Natural killer cell (primary cell): ENCODE measurements at regions not wholly inside any gene's neighbourhood (a gene's known extent, or its start where the extent isn't known, plus 50 kb on each side); places are given as distances from the start of the nearest gene placed in this dataset.

Experiments
- ATAC-seq, 3 donors: fragments of 150-1000 bp in 2 of 3; fragments of 200-7000 bp in 1 of 3; cut with Tn5 transposase; 1 replicate in 1 of 3; 2 replicates in 2 of 3; pipeline ENCODE4 v1.10.0; 2021; ENCODE audit warnings: mild to moderate bottlenecking in 2 of 3, moderate library complexity in 2 of 3
- DNase-seq, 2 donors: peaks; one replicate each; pipeline versions ENCODE4 v3.0.0 to v3.0.0-alpha.2; 2013 to 2021; ENCODE audit warnings: mixed read lengths in 1 of 2
- H3K27ac ChIP-seq: one replicate; pipeline ENCODE4 v1.5.1; 2013; ENCODE audit warnings: mild to moderate bottlenecking, low read length
- H3K27me3 ChIP-seq: one replicate; pipeline ENCODE4 v1.6.1; 2013; ENCODE audit warnings: low read length; ENCODE audit not compliant: control insufficient read depth, insufficient read depth
- H3K36me3 ChIP-seq: one replicate; pipeline ENCODE4 v1.6.1; 2013; ENCODE audit warnings: low read length; ENCODE audit not compliant: control insufficient read depth, insufficient read depth
- H3K4me1 ChIP-seq: one replicate; pipeline ENCODE4 v1.6.1; 2013; ENCODE audit warnings: low read length; ENCODE audit not compliant: control insufficient read depth, insufficient read depth
- H3K4me3 ChIP-seq: one replicate; pipeline ENCODE4 v1.5.1; 2013; ENCODE audit warnings: low read length
- H3K9me3 ChIP-seq: one replicate; pipeline ENCODE4 v1.6.1; 2013; ENCODE audit warnings: low read length; ENCODE audit not compliant: control insufficient read depth, insufficient read depth
- H3K27ac Mint-ChIP-seq, 2 donors: one replicate each; pipeline ENCODE4 v1.8.0; 2022; ENCODE audit warnings: mild to moderate bottlenecking in 2 of 2, mixed read lengths in 2 of 2, moderate library complexity in 1 of 2
- H3K27me3 Mint-ChIP-seq, 2 donors: one replicate each; pipeline ENCODE4 v1.8.0; 2022; ENCODE audit warnings: low read depth in 2 of 2, mixed read lengths in 2 of 2
- H3K36me3 Mint-ChIP-seq: one replicate; pipeline ENCODE4 v1.8.0; 2022; ENCODE audit warnings: mixed read lengths
- H3K4me1 Mint-ChIP-seq, 2 donors: one replicate each; pipeline ENCODE4 v1.8.0; 2022; ENCODE audit warnings: mixed read lengths in 2 of 2
- H3K4me3 Mint-ChIP-seq: one replicate; pipeline ENCODE4 v1.8.0; 2022; ENCODE audit warnings: mild to moderate bottlenecking, moderate library complexity, mixed read lengths
- H3K9me3 Mint-ChIP-seq, 2 donors: one replicate each; pipeline ENCODE4 v1.8.0; 2022; ENCODE audit warnings: mixed read lengths in 2 of 2
- CTCF ChIP-seq: fragments of 200-600 bp; IDR thresholded peaks from one replicate; pipeline ENCODE4 v1.8.0; 2022; ENCODE audit warnings: antibody characterized with exemption
- WGBS: methylation state at CpG from one replicate; pipeline ENCODE4 v1.1.7; 2013; ENCODE audit warnings: missing lambda C conversion rate; ENCODE audit not compliant: insufficient coverage; 5-methylcytosine and 5-hydroxymethylcytosine counted together
- intact Hi-C: fragments of 100-400 bp; cut with micrococcal nuclease; formaldehyde crosslinking; loops from one replicate; pipeline ENCODE4 v1.14.2; 2022

GRCh38 chr12:91381309-91381804 is 198.7 kb upstream of the DCN start:
- Histone ChIP-seq H3K27ac (no peak overlapping the region), H3K9me3 (no peaks in the 10 kb centered on the region)

GRCh38 chr12:91380631-91381030 is 198.0 kb upstream of the DCN start:
- H3K9me3 Mint-ChIP-seq = no peaks in the 10 kb centered on the region
- no peak for DNase-seq
- peaks cover 21 to 34% of the 10 kb centered on the region in 2 donors for H3K27me3 Mint-ChIP-seq
- H3K4me1 Mint-ChIP-seq = peaks cover 9 to 10% of the 10 kb centered on the region in 2 donors
- no peak overlapping the region for H3K4me3 Mint-ChIP-seq
- Histone ChIP-seq H3K27me3 (peaks cover 6% of the 10 kb centered on the region), H3K27ac (no peak overlapping the region), H3K36me3 (no peaks in the 10 kb centered on the region), H3K4me3 (no peak overlapping the region), H3K9me3 (no peaks in the 10 kb centered on the region), H3K4me1 (no peaks in the 10 kb centered on the region)
- H3K36me3 Mint-ChIP-seq = no peaks in the 10 kb centered on the region
- intact Hi-C loops = loop anchor here (5.0 to 10.0 kb wide), 2 partner anchors 764 to 1027 kb away; partner anchors contain the start of gene BTG1
- H3K27ac Mint-ChIP-seq = no peak overlapping the region
- TF ChIP-seq CTCF = no peak
- 96% methylated on average over 3 of the region's 5 CpGs for WGBS
- ATAC-seq = no peak

More at GRCh38 chr12:91381309-91381804, 198.7 kb upstream of the DCN start:
- no peak for TF ChIP-seq CTCF
- peaks cover 22 to 34% of the 10 kb centered on the region in 2 donors for H3K27me3 Mint-ChIP-seq
- intact Hi-C loops = loop anchor here (5.0 to 10.0 kb wide), 2 partner anchors 763 to 1026 kb away; partner anchors contain the start of gene BTG1
- H3K4me3 Mint-ChIP-seq = no peak overlapping the region
- no peaks in the 10 kb centered on the region for H3K36me3 Mint-ChIP-seq
- WGBS = 23% methylated on average over 11 of the region's 11 CpGs
- ATAC-seq (no peak), DNase-seq (peak in 1 of 2 donors; percentile 31)
- peak overlapping the region in 1 of 2 donors; percentile 39 for H3K27ac Mint-ChIP-seq
- Histone ChIP-seq H3K27me3 (peaks cover 6% of the 10 kb centered on the region), H3K4me3 (no peak overlapping the region), H3K36me3 (no peaks in the 10 kb centered on the region), H3K4me1 (no peaks in the 10 kb centered on the region)
- H3K9me3 Mint-ChIP-seq = no peaks in the 10 kb centered on the region
- peaks cover 9 to 10% of the 10 kb centered on the region in 2 donors for H3K4me1 Mint-ChIP-seq

GRCh38 chr12:91379051-91379775 is 196.6 kb upstream of the DCN start:
- 71% methylated on average over 1 of the region's 2 CpGs for WGBS
- Mint-ChIP-seq H3K9me3 (no peaks in the 10 kb centered on the region), H3K27me3 (peaks cover 21 to 34% of the 10 kb centered on the region in 2 donors), H3K4me3 (no peak overlapping the region), H3K36me3 (no peaks in the 10 kb centered on the region), H3K4me1 (peaks cover 9 to 10% of the 10 kb centered on the region in 2 donors), H3K27ac (no peak overlapping the region)
- Histone ChIP-seq H3K4me1 (no peaks in the 10 kb centered on the region), H3K27me3 (peaks cover 6% of the 10 kb centered on the region), H3K27ac (no peak overlapping the region), H3K36me3 (no peaks in the 10 kb centered on the region), H3K4me3 (no peak overlapping the region), H3K9me3 (no peaks in the 10 kb centered on the region)
- ATAC-seq (no peak), DNase-seq (no peak)
- intact Hi-C loops = no loop called here
- no peak for TF ChIP-seq CTCF
